Activated CD4-positive, CD25-positive, alpha-beta regulatory T cell treated with anti-CD3 and anti-CD28 coated beads, Interleukin-2, amount 50 U/mL, for 24 hours (primary cell): ENCODE measurements at regions not wholly inside any gene's neighbourhood (a gene's known extent, or its start where the extent isn't known, plus 50 kb on each side); places are given as distances from the start of the nearest gene placed in this dataset.
"Not testable (repeated sequence)": the region's sequence is repeated elsewhere in the genome, so short reads cannot be mapped to it uniquely, and the experiment has no call there.

Experiments used
- ATAC-seq, 2 donors: fragments of 150-1000 bp; cut with Tn5 transposase; one replicate each; pipeline ENCODE4 v1.10.0; 2021; ENCODE audit warnings: mild to moderate bottlenecking in 1 of 2, moderate library complexity in 1 of 2

DNA sequence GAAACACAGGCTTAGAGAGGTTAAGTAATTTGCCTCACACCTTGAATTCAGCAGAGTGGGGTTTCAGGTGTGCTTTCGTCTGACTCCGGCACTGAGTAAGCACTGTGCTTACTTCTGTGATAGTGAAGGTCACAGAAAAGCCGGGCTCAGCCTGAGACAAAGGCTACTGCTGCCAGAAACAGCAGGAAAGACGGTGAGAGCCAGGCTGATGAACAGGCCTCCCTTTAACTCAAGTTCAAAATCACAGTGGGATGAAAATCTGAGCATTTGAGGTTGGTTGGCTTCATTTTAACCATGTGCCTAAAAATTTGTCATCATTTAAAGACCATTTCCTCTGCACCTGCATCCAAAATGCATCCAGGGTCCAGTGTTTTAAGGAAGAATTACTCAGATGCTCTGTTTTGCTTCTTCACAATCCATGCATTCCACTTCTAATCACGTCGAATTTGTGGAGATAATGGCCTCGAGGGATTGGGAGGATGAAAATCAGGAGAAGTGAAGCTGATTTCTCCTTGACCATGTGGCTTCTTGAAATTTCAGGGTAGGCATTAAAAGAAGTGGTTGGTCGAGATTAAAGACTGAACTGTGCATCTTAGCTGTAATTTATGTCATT lies 121.2 kb upstream of the LNX1 start:
- no peak for ATAC-seq

DNA sequence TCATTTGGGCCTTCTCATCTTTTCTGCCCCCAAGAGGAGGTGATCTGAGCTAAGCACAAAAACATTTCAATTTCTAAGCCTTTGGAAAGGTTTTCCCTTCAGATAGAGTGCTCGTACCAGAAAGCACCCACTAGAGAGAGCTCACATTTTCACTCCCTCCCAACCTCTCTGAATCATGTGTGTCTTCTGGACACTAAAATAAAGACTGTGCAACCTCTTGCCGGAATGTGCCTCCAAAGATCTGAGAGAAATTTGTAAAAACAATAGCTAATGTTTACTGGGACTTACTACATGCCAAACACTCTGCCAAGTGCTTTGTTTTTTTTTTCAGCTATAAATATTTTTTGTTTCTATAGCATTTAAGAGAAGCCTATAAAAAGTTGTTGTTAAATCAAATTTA lies 120.6 kb upstream of the LNX1 start:
- ATAC-seq = no peak

DNA sequence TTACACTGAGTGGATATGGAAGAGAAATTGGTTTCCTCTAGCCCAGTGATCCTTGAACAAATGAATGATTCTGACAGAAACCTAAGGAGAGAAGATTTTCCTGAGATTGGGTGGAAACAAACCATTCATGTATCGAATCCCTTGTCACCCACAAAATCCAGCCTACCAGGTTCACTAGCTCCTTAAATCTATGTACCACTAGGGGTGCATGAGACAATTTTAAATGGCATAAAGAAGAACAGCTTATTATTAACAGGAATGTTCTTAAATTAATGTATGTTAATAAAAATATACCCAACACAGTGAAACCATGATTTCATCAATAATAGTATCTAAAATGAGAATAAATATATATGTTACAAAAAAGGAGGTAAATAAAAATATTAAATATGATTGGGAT lies 118.4 kb upstream of the LNX1 start:
- ATAC-seq = no peak

DNA sequence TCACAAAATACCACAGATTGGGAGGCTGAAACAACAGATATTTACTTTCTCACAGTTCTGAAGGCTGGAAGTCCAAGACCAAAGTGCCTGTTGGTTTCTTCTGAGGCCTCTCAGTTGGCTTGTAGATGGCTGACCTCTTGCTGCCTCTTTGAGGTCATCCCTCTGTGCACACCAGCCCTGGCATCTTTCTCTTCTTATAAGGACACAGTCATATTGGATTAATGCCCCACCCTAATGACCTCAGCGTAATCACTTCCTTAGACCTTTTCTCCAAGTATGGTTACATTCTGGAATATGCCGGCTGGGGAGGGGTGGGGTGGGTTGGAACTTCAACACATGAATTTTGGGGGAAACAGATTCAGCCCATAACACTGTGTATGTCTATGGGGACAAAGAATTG lies 116.2 kb upstream of the LNX1 start:
- no peak for ATAC-seq

DNA sequence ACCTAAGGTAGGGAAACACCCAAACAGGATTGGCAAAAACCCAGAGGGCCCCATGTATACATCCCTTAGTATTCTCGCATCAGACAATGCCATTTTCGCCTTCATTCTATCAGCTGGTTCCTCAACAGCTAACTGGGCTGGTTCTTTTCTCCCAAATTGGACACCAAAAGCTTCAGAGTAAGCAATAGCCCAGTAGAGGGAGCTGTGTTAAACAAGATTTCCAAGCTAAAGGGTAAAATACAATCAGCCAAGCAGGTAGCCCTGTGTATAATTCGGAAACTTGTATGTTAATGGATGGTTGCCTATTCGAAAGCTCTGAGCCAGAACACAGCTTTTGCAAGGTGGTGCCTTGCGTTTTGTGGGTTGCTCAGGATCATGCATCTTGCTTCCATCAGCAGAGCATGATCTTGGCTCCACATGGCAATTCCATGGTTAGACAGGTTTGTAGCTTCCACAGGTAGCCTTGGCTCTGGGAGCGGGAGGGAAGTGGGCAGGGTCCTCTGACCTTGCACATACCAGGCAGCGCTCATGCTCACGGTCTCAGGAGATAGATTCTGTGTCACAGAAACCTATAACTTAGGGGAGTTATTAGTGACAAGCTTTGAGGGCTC lies 115.2 kb upstream of the LNX1 start:
- ATAC-seq = no peak

DNA sequence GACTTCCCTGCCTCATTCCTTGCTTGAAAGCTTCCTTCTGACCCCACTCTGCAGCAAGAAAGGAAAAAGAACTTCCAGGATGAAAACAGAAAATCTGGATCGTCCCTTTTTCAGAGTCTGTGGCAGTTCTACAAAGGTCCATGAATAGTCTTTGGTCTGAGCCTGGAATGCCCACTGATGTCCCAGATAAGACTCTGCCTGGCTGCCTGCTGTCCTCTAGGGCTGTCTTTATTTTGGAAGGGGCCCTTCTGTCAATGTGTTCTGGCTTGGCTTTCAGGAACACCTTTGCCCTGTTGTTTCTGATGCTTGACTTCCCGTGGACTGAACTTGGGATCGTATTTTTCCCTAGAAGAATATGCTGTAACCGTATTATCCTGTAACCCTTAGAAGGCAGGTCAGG lies 114.7 kb upstream of the LNX1 start:
- no peak for ATAC-seq

DNA sequence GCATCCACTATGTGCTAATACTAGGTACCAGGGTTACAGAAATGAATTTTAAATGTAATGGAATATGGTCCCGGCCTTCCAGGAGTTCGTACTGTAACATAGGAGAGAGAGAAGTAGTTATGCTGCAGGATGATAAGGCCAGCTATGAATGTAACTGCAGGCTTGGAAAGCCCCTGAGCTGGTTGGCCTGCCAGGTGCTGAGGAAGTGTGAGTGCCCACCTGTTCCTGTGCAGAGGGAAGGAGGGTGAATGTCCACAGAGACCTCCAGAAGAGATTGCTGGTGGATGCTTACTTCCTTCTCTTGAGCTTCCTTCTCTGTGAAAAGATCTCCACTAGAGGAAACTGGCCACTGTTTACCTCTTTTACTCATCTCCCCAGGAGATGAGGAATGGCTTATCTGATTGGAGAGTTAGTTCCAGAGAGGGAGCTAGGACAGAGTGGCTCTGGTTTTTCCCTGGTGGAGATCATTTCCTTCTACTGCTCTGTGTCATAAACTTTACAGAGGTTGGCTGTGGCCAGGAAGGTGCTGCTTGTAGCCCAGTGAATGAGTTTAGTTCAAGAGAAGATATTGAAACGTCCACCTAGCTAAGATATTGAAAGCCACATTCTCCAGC lies 114.0 kb upstream of the LNX1 start:
- ATAC-seq = no peak

DNA sequence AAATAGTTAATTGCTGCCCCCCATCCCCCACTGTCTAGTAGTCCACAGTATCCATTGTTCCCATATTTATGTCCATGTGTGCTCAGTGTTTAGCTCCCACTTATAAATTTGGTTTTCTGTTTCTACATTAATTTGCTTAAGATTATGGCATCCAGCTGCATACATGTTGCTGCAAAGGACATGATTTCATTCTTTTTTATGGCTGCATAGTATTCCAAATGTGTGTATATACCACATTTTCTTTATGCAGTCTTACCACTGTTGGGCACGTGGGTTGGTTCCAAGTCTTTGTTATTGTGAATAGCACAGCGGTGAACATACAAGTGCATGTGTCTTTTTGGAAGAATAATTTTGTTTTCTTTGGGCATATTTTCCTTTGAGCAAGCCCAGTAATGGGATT lies 113.0 kb upstream of the LNX1 start:
- no peak for ATAC-seq

DNA sequence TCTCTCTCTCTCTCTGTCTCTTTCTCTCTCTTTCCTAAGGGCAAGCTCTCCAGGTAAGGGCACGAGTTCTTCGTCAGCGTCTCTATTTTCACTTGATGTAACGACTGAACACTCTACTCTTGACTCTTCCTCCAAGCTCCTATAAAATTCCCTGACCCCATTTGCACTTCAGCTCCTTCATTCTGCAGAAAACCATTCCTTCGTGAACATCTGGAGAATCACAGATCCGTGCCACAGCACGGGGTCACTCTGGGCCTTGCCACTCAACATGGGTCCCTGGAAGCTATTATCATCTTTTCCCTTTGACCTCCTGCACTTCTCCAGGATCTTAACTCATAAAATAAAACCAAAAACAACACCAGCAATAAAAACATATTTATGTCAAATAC lies 112.0 kb upstream of the LNX1 start:
- no peak for ATAC-seq

DNA sequence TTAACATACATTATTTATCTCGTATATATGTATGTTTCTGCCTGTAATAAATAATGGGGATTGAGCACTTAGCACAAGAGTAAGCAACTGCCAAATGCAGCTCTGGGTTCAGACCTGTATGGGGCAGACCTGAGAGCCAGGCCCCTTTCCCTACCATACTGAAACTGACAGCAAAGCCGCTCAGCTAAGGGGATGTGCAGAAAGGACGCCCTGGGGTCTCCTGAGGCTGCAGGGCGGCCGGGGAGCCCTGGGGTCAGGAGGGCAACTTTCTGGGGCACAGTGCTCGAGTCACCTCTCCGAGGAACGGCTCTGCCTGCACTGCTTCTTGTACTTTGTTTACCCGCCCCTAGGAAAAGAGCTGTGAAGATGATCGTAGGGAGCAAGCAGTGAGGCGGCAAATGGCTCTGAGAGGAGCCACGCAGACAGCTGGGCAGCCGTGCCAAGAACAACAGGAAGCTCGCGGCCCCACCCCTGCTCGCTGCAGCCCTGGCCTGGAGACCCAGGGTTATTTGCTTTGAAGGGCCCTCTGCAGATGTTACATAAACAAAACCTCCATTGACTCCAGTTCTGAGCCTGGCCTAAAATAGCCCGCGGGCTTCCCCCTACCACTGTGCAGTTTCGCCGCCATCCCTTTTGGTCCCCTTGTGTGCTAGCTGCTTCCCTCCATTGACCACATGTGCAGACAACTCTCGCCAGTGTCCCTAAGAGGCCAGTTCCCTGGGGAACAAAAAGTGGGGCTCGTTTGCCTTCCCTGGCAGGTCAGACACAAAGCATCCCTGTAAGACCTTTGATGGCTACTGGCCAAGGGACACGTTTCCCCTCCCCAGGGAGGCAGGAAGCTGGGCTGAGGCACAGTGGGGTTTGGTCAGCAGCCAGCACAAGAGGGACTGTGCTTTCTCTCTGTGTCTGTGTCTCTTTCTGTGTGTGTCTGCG lies 111.3 kb upstream of the LNX1 start:
- no peak for ATAC-seq

DNA sequence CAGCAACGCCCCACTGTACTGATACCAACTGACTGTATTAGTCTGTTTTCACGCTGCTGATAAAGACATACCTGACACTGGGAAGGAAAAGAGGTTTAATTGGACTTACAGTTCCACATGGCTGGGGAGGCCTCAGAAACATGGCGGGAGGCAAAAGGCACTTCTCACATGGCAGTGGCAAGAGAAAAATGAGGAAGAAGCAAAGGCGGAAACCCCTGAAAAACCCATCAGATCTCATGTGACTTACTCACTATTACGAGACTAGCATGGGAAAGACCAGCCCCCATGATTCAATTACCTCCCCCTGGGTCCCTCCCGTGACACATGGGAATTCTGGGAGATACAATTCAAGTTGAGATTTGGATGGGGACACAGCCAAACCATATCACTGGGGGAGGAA lies 110.0 kb upstream of the LNX1 start:
- ATAC-seq = not testable (repeated sequence)

DNA sequence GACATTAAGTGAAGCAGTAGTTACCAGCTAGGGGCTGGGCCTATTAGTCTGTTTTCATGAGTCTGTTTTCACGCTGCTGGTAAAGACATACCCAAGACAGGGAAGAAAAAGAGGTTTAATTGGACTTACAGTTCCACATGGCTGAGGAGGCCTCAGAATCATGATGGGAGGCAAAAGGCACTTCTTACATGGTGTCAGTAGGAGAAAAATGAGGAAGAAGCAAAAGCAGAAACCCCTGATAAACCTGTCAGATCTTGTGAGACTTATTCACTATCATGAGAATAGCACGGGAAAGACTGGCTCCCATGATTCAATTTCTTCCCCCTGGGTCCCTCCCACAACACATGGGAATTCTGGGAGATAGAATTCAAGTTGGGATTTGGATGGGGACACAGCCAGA lies 108.0 kb upstream of the LNX1 start:
- ATAC-seq = not testable (repeated sequence)

DNA sequence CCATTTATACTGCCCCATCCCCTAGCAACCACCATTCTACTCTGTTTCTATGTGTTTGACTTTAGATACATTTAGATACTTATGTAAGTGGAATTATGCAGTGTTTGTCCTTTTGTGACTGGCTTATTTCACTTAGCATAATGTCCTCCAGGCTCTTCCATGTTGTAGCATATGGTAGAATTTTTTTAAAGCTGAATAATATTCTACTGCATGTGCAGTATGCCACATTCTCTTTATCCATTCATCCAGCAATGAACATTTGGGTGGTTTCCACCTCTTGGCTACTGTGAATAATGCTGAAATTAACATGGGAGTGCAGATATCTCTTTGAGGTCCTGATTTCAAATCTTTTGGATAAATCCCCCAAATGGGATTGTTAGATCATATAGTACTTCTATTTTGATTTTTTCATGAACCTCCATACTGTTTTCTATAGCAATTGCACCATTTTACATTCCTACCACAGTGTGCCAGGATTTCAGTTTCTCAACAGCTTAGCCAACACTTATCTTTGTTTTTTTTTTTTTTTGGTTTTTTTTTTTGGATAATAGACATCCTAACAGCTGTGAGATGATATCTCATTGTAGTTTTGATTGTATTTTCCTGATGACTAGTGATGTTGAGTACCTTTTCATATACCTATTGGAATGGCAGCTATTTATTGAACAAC lies 105.9 kb upstream of the LNX1 start:
- no peak for ATAC-seq

DNA sequence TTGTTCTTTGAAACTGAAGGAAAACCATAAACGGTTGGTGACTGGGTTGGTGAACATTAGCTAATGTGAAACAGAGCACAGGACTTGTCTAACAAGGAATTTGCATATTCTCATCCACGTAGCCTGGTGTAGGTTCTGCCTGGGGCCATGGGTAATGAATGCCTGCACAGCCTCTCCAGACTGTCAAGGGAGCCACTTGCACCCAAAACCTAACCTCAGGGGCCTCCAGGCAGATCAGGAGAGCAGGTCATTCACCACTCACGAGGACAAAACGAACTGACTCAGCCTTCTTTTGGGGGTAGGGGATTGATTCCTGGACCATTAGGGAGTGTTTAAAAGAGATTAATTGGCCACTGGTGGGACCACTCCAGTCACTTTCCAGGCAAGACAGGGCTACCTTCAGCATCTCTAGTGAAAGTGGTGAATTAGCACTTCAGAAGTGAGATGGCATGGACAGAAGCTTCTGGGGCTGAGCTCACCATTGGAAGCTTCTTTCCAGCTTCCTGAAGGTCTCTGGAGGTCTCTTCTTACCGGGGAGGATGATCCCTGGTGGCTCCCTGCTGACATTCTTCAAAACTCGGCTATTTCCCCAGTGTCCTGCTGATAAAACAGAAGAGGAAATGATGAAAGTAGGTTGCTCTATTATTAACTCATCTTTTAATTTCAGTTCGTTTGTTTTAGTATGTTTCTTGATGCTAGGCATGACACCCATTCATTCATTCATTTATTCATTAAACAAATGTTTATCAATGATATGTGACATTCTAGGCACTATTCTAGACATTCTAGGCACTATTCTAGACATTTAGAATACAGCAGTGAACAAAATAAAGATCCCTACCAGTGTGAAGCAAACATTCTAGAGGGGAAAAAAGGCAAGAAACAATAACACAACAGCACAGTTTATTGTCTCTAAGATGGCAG lies 104.5 kb upstream of the LNX1 start:
- no peak for ATAC-seq

DNA sequence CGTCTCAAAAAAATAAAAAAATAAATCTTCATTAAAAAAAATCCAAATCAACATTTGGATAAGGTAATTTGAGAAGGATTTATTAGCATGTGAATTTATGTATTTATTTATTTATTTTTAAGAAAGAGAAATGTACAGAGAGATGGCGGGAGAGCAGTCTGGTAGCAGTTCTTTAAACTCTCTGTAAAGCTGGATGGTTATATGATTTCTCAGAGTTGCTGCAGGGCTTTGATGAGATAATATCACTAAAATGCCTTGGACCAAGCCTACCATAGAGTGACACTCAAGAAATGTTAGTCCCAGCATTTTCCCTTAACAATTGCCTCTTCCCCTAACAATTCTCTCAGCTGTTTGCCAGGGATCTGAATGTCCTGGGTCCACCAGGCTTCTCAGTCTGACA lies 103.4 kb upstream of the LNX1 start:
- no peak for ATAC-seq

DNA sequence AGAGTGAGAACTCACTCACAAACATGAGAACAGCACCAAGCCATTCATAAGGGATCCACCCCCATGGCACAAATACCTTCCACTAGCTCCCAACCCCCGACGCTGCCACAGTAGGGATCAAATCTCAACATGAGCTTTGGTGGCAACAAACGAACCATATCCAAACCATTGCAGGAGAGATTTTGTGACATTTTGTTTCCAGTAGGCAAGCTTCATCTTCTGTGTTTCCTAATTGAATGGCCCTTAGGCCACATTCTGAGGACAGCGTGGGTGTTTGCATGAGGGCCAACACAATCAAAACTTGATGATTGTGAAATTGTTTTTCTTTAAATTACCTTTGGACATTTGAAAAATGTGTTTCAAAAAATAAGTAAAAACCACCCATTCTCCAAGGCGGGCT lies 102.6 kb upstream of the LNX1 start:
- no peak for ATAC-seq

DNA sequence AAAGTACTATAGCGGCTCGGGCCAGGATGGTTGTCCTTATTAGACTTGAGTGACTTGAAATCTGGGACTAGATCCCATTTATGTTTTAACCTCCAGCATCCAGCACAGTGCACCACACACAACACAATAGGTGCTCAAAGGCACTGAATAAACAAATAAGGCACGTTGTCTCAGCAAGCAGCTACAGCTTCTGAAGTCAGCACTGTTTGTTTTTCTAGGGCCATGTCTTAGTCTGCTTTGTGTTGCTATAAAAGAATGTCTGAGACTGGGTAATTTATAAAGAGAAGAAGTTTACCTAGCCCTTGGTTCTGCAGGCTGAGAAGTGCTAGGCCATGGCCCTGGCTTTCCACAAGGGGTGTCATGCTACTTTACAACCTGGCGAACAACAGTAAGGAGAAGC lies 102.1 kb upstream of the LNX1 start:
- ATAC-seq = no peak

DNA sequence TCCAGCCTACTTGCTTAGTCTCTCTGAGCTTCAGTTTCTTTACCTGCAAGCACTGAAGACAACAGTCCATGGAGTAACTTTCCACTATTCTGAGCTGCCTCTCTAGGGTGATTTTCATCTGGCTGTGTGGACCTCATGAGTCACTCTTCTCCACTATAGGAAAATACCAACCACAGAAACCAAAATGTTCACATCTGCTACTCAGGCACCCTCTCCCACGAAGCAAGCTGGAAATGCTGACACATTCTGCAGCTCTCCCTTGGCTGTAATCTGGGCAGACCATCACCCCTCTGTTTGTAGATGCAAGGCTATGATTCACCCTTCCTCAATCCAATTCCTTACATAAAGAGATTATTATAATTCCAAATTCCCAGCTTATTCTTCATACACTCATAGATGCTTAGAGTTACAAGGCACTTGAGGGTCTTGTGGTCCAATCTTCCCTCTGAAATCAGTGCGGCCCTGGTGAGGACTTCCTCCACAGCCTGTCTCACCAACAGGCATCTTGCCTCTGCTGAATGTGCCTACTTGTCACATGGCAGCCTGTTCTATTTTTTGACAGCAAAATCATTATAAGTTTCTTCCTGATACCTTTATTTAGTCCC lies 97.0 kb upstream of the LNX1 start:
- ATAC-seq = peak; percentile 44 to 59

DNA sequence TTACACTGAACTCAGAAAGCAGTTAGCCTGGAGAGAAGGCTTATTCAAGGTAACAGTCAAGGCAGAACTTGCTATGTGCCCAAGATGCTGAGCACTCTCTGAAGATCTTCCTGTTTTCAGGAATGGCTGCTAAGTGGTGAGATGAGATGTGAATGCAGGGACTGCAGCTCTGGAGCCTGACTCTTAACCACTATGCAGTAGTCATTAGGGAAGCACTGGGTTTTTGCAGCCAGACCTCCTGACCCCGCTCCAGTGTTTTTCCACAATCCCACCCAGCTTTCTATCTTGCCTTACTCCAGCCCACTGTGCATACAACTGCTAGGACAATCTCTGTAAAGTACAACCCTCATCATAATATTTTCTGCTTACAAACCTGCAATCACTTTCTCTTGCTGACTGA lies 95.2 kb upstream of the LNX1 start:
- ATAC-seq = no peak

DNA sequence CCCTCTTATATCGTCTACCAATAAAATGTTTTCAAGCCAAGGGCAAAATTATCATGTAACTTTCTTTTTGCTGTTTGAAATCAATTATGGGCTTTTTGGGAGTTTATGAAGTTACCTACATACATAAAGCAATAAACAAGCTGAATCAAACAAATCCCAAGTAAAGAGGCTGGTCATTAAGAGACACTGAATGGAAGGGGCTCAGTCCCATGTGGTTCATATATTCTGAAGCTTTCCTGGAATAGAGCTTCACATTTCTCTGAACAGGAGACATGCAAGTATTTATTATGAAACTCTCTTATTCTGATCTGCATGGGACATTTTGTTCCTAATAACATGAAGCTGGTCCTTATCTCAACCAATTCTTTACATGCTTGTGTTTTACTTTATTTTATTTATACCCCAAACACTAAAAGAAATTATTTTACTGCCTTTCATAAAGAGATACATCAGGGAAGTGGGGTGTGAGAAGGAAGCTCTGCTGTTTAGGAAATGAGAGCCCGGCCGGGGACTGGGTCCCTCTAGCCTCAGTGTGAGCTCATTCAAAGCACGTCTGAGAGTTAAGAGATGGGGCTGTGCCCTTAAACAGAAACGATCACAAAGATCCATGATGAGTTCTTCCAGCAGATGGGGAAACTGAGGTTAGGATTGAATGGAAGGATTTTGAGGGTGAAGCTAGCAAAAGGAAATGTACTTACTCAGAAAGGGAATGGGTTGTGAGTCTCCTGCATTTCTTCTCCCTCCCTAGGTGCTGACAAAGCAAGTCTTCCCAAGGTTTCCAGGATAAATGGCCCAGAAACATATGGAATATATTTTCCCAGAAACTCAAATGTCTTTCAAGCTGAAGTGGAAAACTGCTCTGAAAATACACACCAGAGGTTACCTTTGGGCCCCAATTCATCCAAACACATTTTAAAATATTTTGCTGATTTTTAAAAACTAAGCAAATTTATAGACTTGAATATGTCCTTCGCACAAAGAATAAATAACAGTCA lies 93.1 kb upstream of the LNX1 start:
- no peak for ATAC-seq
